K562 (cell line): ENCODE measurements at regions not wholly inside any gene's neighbourhood (a gene's known extent, or its start where the extent isn't known, plus 50 kb on each side); places are given as distances from the start of the nearest gene placed in this dataset.

Experiments
- ATAC-seq: fragments of 200-7000 bp; cut with Tn5 transposase; 3 replicates; pipeline ENCODE4 v1.9.1; 2020; ENCODE audit warnings: moderate library complexity
- BruUV-seq: library from RNA; stranded (reverse); fragments of 400-500 nt; replicated peaks from 2 replicates; lab custom pipeline; 2021; lab: Mats Ljungman, UMichigan
- CTCF ChIA-PET: fragments of 300-600 bp; formaldehyde crosslinking; extraction: SDS; loops from one replicate; lab custom pipeline; 2021; ENCODE audit warnings: low intra/inter-chr PET ratio; lab: Yijun Ruan, JAX
- POLR2A ChIA-PET: fragments of 300-600, 350-650 bp; sonication (Branson Sonifier 250); formaldehyde crosslinking; extraction: SDS; loops from one replicate; lab custom pipeline; 2021; ENCODE audit warnings: antibody characterized with exemption, inconsistent platforms; lab: Yijun Ruan, JAX
- DNase-seq, 4 experiments: peaks; one replicate each; pipeline versions ENCODE4 v3.0.0 to v3.0.0-alpha.2; 2011 to 2018; ENCODE audit warnings: low spot score in 3 of 4, mixed read lengths in 3 of 4; ENCODE audit errors: extremely low read depth in 1 of 4
- FAIRE-seq: peaks from 2 replicates; lab custom pipeline; 2011; peaks lifted over from hg19 to GRCh38; lab: Jason Lieb, UNC
- H2AFZ ChIP-seq: 2 replicates; pipeline ENCODE4 v1.6.0; 2011; ENCODE audit warnings: low read depth, low read length, control low read depth, inconsistent platforms
- H3K27ac ChIP-seq: fragments of 200-600 bp; 3 replicates; pipeline ENCODE4 v1.8.0; 2011; ENCODE audit warnings: low read depth, mild to moderate bottlenecking, control low read depth, inconsistent platforms, low read length, moderate library complexity, mixed read lengths; ENCODE audit errors: extremely low read depth
- H3K27me3 ChIP-seq, 2 experiments: fragments of 300-600 bp in 1 of 2; 2 replicates in 1 of 2; 3 replicates in 1 of 2; pipeline versions ENCODE4 v1.6.0 to v1.8.0; 2011; ENCODE audit warnings: inconsistent platforms in 2 of 2, low read length in 2 of 2, mild to moderate bottlenecking in 1 of 2, mixed read lengths in 1 of 2, moderate library complexity in 1 of 2; ENCODE audit not compliant: control insufficient read depth in 2 of 2, insufficient read depth in 2 of 2
- H3K36me3 ChIP-seq: fragments of 300-600 bp; 3 replicates; pipeline ENCODE4 v1.8.0; 2011; ENCODE audit warnings: mild to moderate bottlenecking, low read length, inconsistent platforms; ENCODE audit not compliant: control insufficient read depth, insufficient read depth
- H3K4me1 ChIP-seq, 2 experiments: fragments of 200-600 bp in 1 of 2; replicated peaks in 1 of 2; 2 replicates in 1 of 2; 3 replicates in 1 of 2; pipeline versions ENCODE4 v1.5.1 to v1.8.0; 2011; ENCODE audit warnings: inconsistent platforms in 2 of 2, low read length in 2 of 2, mild to moderate bottlenecking in 1 of 2, mixed read lengths in 1 of 2, moderate library complexity in 1 of 2; ENCODE audit not compliant: control insufficient read depth in 2 of 2, insufficient read depth in 2 of 2
- H3K4me2 ChIP-seq: 2 replicates; pipeline ENCODE4 v1.6.1; 2011; ENCODE audit warnings: low read length, control low read depth, inconsistent platforms, mixed read lengths; ENCODE audit not compliant: insufficient read depth
- H3K4me3 ChIP-seq: fragments of 200-600 bp; sonication (generic), shearing (Covaris generic); 2 replicates; pipeline ENCODE4 v1.5.1; 2016; ENCODE audit warnings: control low read depth, inconsistent platforms
- H3K79me2 ChIP-seq: fragments of 200-600 bp; 3 replicates; pipeline ENCODE4 v1.8.0; 2011; ENCODE audit warnings: low read length, inconsistent platforms; ENCODE audit not compliant: control insufficient read depth, insufficient read depth
- H3K9ac ChIP-seq, 2 experiments: 2 replicates each; pipeline versions ENCODE4 v1.6.0 to v1.6.1; 2011; ENCODE audit warnings: low read depth in 2 of 2, low read length in 2 of 2, control low read depth in 1 of 2, inconsistent platforms in 1 of 2, mild to moderate bottlenecking in 1 of 2, mixed read lengths in 1 of 2; ENCODE audit not compliant: insufficient read depth in 1 of 2
- H3K9me1 ChIP-seq: one replicate; pipeline ENCODE4 v1.6.0; 2011; ENCODE audit warnings: inconsistent platforms, mild to moderate bottlenecking, low read length, moderate library complexity; ENCODE audit not compliant: control insufficient read depth, insufficient read depth
- H3K9me3 ChIP-seq: replicated peaks from 2 replicates; pipeline ENCODE4 v1.5.1; 2011; ENCODE audit warnings: low read depth, low read length, inconsistent platforms; ENCODE audit not compliant: control insufficient read depth, insufficient read depth
- H4K20me1 ChIP-seq: replicated peaks from 2 replicates; pipeline ENCODE4 v1.6.1; 2011; ENCODE audit warnings: low read length, inconsistent platforms, mixed read lengths; ENCODE audit not compliant: control insufficient read depth, insufficient read depth
- CSDE1 ChIP-seq, 2 experiments: fragments of 450-650 bp; IDR thresholded peaks; 2 replicates each; pipeline ENCODE4 v1.6.1; 2016; ENCODE audit warnings: mild to moderate bottlenecking in 1 of 2
- NBN ChIP-seq: fragments of 450-650 bp; IDR thresholded peaks from 2 replicates; pipeline ENCODE4 v1.6.1; 2016; ENCODE audit warnings: low read depth, mild to moderate bottlenecking
- PURB ChIP-seq: sonication (generic); formaldehyde crosslinking; IDR thresholded peaks from 2 replicates; pipeline ENCODE4 v1.9.0; 2021; ENCODE audit warnings: low read depth, mild to moderate bottlenecking, missing genetic modification reagents
- SRSF3 ChIP-seq: fragments of 200-400 bp; formaldehyde crosslinking; IDR thresholded peaks from 2 replicates; pipeline ENCODE4 v1.6.1; 2016; ENCODE audit warnings: mild to moderate bottlenecking, low read length, moderate library complexity; ENCODE audit not compliant: insufficient read depth
- WGBS: fragments of 100-300 bp; shearing (Covaris generic); methylation state at CpG from one replicate; pipeline ENCODE4 v1.1.6; 2016; ENCODE audit warnings: low coverage, mixed read lengths; ENCODE audit not compliant: insufficient coverage; ENCODE audit errors: missing lambda C conversion rate; 5-methylcytosine and 5-hydroxymethylcytosine counted together
- in situ Hi-C: fragments of 300-500 bp; cut with MboI; formaldehyde crosslinking; loops from 4 replicates; pipeline ENCODE4 v1.15.0; 2018; ENCODE audit warnings: inconsistent platforms, mixed read lengths
- intact Hi-C: fragments of 100-400 bp; cut with micrococcal nuclease; formaldehyde crosslinking; loops from 2 replicates; pipeline ENCODE4 v1.14.2; 2022
- TF ChIP-seq, protein P1 (sequence below), 2 experiments: fragments of 150-350 bp in 1 of 2; IDR thresholded peaks; 2 replicates each; pipeline ENCODE4 v1.6.1; 2012 to 2016; ENCODE audit warnings: low read depth in 2 of 2, low read length in 2 of 2, mild to moderate bottlenecking in 1 of 2, moderate library complexity in 1 of 2
- TF ChIP-seq, protein P2 (sequence below): fragments of 450-650 bp; formaldehyde crosslinking; IDR thresholded peaks from 2 replicates; pipeline ENCODE4 v1.4.0; 2020; ENCODE audit warnings: mild to moderate bottlenecking

DNA sequence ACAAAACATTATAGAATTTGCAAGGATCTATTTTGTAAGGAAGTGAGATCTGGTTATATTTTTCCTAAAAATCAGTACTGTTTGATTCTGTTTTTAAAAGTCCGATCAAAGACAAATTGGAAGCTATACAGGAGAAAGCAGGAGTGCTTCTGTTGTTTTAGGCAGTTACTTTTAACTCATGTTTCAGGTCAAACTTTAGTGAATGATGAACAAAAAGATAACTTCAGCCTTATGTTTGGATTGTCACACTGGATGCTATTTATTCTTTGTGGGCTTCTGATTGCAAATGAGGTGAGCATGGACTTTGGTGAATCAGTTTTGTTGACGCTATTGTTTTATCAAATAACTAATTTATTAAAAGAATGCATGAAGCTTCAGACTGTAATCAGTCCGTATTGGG lies 228.7 kb upstream of the SLC35B3 start:
- no peak for FAIRE-seq
- in situ Hi-C loops: no loop called here
- TF ChIP-seq SRSF3 (no peak), PURB (no peak), NBN (no peak), CSDE1 (IDR thresholded peaks at IDR 0.05) (no peak)
- TF ChIP-seq, protein P1, sequence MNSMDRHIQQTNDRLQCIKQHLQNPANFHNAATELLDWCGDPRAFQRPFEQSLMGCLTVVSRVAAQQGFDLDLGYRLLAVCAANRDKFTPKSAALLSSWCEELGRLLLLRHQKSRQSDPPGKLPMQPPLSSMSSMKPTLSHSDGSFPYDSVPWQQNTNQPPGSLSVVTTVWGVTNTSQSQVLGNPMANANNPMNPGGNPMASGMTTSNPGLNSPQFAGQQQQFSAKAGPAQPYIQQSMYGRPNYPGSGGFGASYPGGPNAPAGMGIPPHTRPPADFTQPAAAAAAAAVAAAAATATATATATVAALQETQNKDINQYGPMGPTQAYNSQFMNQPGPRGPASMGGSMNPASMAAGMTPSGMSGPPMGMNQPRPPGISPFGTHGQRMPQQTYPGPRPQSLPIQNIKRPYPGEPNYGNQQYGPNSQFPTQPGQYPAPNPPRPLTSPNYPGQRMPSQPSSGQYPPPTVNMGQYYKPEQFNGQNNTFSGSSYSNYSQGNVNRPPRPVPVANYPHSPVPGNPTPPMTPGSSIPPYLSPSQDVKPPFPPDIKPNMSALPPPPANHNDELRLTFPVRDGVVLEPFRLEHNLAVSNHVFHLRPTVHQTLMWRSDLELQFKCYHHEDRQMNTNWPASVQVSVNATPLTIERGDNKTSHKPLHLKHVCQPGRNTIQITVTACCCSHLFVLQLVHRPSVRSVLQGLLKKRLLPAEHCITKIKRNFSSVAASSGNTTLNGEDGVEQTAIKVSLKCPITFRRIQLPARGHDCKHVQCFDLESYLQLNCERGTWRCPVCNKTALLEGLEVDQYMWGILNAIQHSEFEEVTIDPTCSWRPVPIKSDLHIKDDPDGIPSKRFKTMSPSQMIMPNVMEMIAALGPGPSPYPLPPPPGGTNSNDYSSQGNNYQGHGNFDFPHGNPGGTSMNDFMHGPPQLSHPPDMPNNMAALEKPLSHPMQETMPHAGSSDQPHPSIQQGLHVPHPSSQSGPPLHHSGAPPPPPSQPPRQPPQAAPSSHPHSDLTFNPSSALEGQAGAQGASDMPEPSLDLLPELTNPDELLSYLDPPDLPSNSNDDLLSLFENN (IDR thresholded peaks at IDR 0.05; ENCODE audit: low read depth in 2 of 2, low read length in 2 of 2): no peak
- TF ChIP-seq, protein P2, sequence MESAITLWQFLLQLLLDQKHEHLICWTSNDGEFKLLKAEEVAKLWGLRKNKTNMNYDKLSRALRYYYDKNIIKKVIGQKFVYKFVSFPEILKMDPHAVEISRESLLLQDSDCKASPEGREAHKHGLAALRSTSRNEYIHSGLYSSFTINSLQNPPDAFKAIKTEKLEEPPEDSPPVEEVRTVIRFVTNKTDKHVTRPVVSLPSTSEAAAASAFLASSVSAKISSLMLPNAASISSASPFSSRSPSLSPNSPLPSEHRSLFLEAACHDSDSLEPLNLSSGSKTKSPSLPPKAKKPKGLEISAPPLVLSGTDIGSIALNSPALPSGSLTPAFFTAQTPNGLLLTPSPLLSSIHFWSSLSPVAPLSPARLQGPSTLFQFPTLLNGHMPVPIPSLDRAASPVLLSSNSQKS (CRISPR knock-in tag): no peak

More for the DNA sequence above, 228.7 kb upstream of the SLC35B3 start:
- no peak overlapping the region for H3K27ac ChIP-seq
- H3K36me3 ChIP-seq: no peaks in the 10 kb centered on the region
- H3K9me1 ChIP-seq: no peaks in the 10 kb centered on the region
- no TSS peak for BruUV-seq
- no peak overlapping the region for H3K4me3 ChIP-seq
- intact Hi-C loops: no loop called here
- no peak for DNase-seq
- CTCF ChIA-PET: no interaction called here
- no peaks in the 10 kb centered on the region for H3K79me2 ChIP-seq
- H4K20me1 ChIP-seq: no peaks in the 10 kb centered on the region
- H3K27me3 ChIP-seq: no peaks in the 10 kb centered on the region
- no peak overlapping the region for H3K4me2 ChIP-seq
- no peaks in the 10 kb centered on the region for H3K9me3 ChIP-seq
- H2AFZ ChIP-seq: no peak overlapping the region
- POLR2A ChIA-PET: no interaction called here
- WGBS: 0% methylated on average over 3 of the region's 3 CpGs
- no peak overlapping the region for H3K9ac ChIP-seq
- no peaks in the 10 kb centered on the region for H3K4me1 ChIP-seq
- ATAC-seq: no peak
